Naive thymus-derived CD4-positive, alpha-beta T cell (primary cell): ENCODE measurements at regions not wholly inside any gene's neighbourhood (a gene's known extent, or its start where the extent isn't known, plus 50 kb on each side); places are given as distances from the start of the nearest gene placed in this dataset.
A peak's percentile ranks its signal among the peaks of the same experiment; 100 is the strongest.

Experiments used
- ATAC-seq: fragments of 150-1000 bp; cut with Tn5 transposase; 2 replicates; pipeline ENCODE4 v1.10.0; 2021; ENCODE audit warnings: mild to moderate bottlenecking, moderate library complexity
- CTCF ChIA-PET: fragments of 350-600 bp; sonication (Branson Sonifier 250); formaldehyde crosslinking; loops from one replicate; lab custom pipeline; 2021; ENCODE audit warnings: antibody characterized with exemption; lab: Charles Lee
- POLR2A ChIA-PET: fragments of 350-600 bp; sonication (Branson Sonifier 250); formaldehyde crosslinking; loops from one replicate; lab custom pipeline; 2021; ENCODE audit warnings: antibody characterized with exemption, inconsistent platforms; lab: Charles Lee
- DNase-seq, 9 donors: peaks; one replicate each; pipeline versions ENCODE4 v3.0.0 to v3.0.0-alpha.2; 2020 to 2022; ENCODE audit warnings: mixed read lengths in 1 of 9
- H3K27ac ChIP-seq: one replicate; pipeline ENCODE4 v1.7.0; 2013; ENCODE audit warnings: mild to moderate bottlenecking, low read depth, low read length, moderate library complexity
- H3K27me3 ChIP-seq, 2 donors: one replicate each; pipeline ENCODE4 v1.7.0; 2013; ENCODE audit warnings: low read length in 2 of 2, mild to moderate bottlenecking in 2 of 2, moderate library complexity in 2 of 2; ENCODE audit not compliant: control insufficient read depth in 2 of 2, insufficient read depth in 2 of 2
- H3K36me3 ChIP-seq, 3 experiments: 1 replicate in 2 of 3; 2 replicates in 1 of 3; pipeline ENCODE4 v1.7.0; 2013; ENCODE audit warnings: low read length in 3 of 3, mild to moderate bottlenecking in 3 of 3, moderate library complexity in 1 of 3; ENCODE audit not compliant: insufficient read depth in 3 of 3, control insufficient read depth in 2 of 3
- H3K4me1 ChIP-seq, 2 donors: one replicate each; pipeline ENCODE4 v1.7.0; 2013; ENCODE audit warnings: low read length in 2 of 2, mild to moderate bottlenecking in 2 of 2, moderate library complexity in 1 of 2; ENCODE audit not compliant: control insufficient read depth in 2 of 2, insufficient read depth in 2 of 2
- H3K4me3 ChIP-seq: 2 replicates; pipeline ENCODE4 v1.7.0; 2013; ENCODE audit warnings: mild to moderate bottlenecking, low read length
- H3K9me3 ChIP-seq, 3 experiments: 1 replicate in 2 of 3; 2 replicates in 1 of 3; pipeline ENCODE4 v1.7.0; 2013; ENCODE audit warnings: low read length in 3 of 3; ENCODE audit not compliant: control insufficient read depth in 2 of 3
- H3K27ac Mint-ChIP-seq, 9 donors: one replicate each; pipeline ENCODE4 v1.8.0; 2020 to 2022; ENCODE audit warnings: mixed read lengths in 9 of 9, mild to moderate bottlenecking in 8 of 9, moderate library complexity in 5 of 9, inconsistent platforms in 2 of 9
- H3K27me3 Mint-ChIP-seq, 5 donors: one replicate each; pipeline ENCODE4 v1.8.0; 2021 to 2022; ENCODE audit warnings: mixed read lengths in 5 of 5, mild to moderate bottlenecking in 1 of 5
- H3K36me3 Mint-ChIP-seq, 5 donors: one replicate each; pipeline ENCODE4 v1.8.0; 2020 to 2022; ENCODE audit warnings: mixed read lengths in 5 of 5, mild to moderate bottlenecking in 3 of 5, inconsistent platforms in 1 of 5
- H3K4me1 Mint-ChIP-seq, 7 donors: one replicate each; pipeline ENCODE4 v1.8.0; 2020 to 2022; ENCODE audit warnings: mixed read lengths in 7 of 7, mild to moderate bottlenecking in 3 of 7, inconsistent platforms in 1 of 7
- H3K4me3 Mint-ChIP-seq, 10 donors: one replicate each; pipeline ENCODE4 v1.8.0; 2020 to 2022; ENCODE audit warnings: mild to moderate bottlenecking in 10 of 10, mixed read lengths in 10 of 10, moderate library complexity in 6 of 10, inconsistent platforms in 2 of 10
- H3K9me3 Mint-ChIP-seq, 11 donors: one replicate each; pipeline ENCODE4 v1.8.0; 2020 to 2022; ENCODE audit warnings: mixed read lengths in 11 of 11, mild to moderate bottlenecking in 4 of 11, inconsistent platforms in 1 of 11, moderate library complexity in 1 of 11
- intact Hi-C, 2 donors: fragments of 100-400 bp; cut with micrococcal nuclease; formaldehyde crosslinking; loops; one replicate each; pipeline ENCODE4 v1.15.1; 2023

- ATAC-seq (no peak), DNase-seq (no peak)
- Histone ChIP-seq H3K36me3 (peaks cover 0 to 7% (median 3%) of the 10 kb centered on the region in 3 experiments), H3K4me1 (no peaks in the 10 kb centered on the region), H3K27me3 (no peaks in the 10 kb centered on the region), H3K27ac (no peak overlapping the region), H3K9me3 (no peaks in the 10 kb centered on the region), H3K4me3 (no peak overlapping the region)
- Mint-ChIP-seq H3K36me3 (peaks cover 16 to 39% (median 25%) of the 10 kb centered on the region in 5 donors), H3K27me3 (no peaks in the 10 kb centered on the region), H3K4me1 (peaks cover 0 to 10% (median 7%) of the 10 kb centered on the region in 7 donors), H3K9me3 (no peaks in the 10 kb centered on the region), H3K4me3 (no peak overlapping the region), H3K27ac (peak overlapping the region in 1 of 9 donors; percentile 9)
- ChIA-PET POLR2A (no interaction called here), CTCF (interaction anchor here (1.4 kb wide), 1 partner anchor 10 kb away, joined by 4 read pairs; no protein-coding TSS in a partner anchor)
- intact Hi-C loops, result no loop called here
Observed at GRCh38 chr6:144768551-144769075, 483.5 kb downstream of the UTRN start.

- ChIA-PET CTCF (interaction anchor here (1.4 kb wide), 1 partner anchor 9 kb away, joined by 4 read pairs; no protein-coding TSS in a partner anchor), POLR2A (no interaction called here)
- peaks cover 0 to 11% (median 7%) of the 10 kb centered on the region in 7 donors for H3K4me1 Mint-ChIP-seq
- Histone ChIP-seq H3K4me3 (no peak overlapping the region), H3K4me1 (no peaks in the 10 kb centered on the region), H3K9me3 (no peaks in the 10 kb centered on the region), H3K27ac (no peak overlapping the region), H3K27me3 (no peaks in the 10 kb centered on the region), H3K36me3 (peaks cover 0 to 10% (median 3%) of the 10 kb centered on the region in 3 experiments)
- no peaks in the 10 kb centered on the region for H3K9me3 Mint-ChIP-seq
- H3K27me3 Mint-ChIP-seq, result no peaks in the 10 kb centered on the region
- no peak overlapping the region for H3K4me3 Mint-ChIP-seq
- DNase-seq (no peak), ATAC-seq (no peak)
- H3K27ac Mint-ChIP-seq, result no peak overlapping the region
- intact Hi-C loops, result no loop called here
- H3K36me3 Mint-ChIP-seq, result peaks cover 21 to 39% (median 27%) of the 10 kb centered on the region in 5 donors
Observed at GRCh38 chr6:144769142-144769541, 484.0 kb downstream of the UTRN start.

DNA sequence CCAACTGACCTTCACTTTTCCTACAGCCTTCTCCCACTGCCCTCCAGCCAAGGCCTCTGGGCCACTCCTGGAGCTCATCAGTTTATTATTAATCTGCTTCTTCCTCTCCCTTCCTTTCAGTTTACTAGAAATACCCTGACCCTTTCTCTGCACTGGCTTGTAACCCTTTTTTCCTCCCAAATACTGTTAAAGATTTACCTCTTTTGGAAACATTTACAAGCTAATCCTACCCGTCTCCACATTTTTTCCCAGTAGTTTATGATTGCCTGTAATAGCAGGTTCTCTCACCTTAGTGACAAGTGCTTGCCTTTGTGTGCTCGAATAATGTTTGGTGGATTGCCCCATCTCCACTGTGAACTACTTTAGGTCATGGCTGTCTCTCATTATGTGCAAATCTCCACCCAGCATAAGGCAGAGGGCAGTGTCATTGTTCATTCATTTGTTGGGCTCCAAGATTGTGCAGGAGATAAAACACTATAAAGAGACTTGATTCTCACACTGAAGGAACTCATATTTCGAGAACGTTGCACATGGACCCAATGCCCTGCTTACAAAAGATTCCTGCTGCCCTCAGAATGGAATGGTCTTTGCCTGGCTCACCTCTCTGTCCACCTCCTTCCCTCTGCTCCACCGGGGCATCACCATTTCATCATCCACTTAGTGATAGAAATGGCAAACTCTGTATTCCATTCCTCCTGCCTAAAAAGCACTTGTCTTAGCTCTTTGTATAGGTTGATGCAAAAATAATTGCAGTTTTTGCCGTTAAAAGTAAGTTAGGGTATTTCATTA, 491.1 kb downstream of the UTRN start:
- intact Hi-C loops, result loop anchor here in 1 of 2 donors (5.0 kb wide), 1 partner anchor 194 kb away; no protein-coding TSS in a partner anchor
- Histone ChIP-seq H3K27ac (no peak overlapping the region), H3K4me3 (no peak overlapping the region), H3K9me3 (no peaks in the 10 kb centered on the region), H3K36me3 (peaks cover 3 to 38% (median 14%) of the 10 kb centered on the region in 3 experiments), H3K27me3 (no peaks in the 10 kb centered on the region), H3K4me1 (no peaks in the 10 kb centered on the region)
- no peaks in the 10 kb centered on the region for H3K9me3 Mint-ChIP-seq
- DNase-seq, result no peak
- ATAC-seq, result no peak
- H3K4me1 Mint-ChIP-seq, result peaks cover 0 to 13% (median 4%) of the 10 kb centered on the region in 7 donors
- POLR2A ChIA-PET, result no interaction called here
- CTCF ChIA-PET, result no interaction called here
- no peaks in the 10 kb centered on the region for H3K27me3 Mint-ChIP-seq
- H3K36me3 Mint-ChIP-seq, result peaks cover 38 to 59% (median 58%) of the 10 kb centered on the region in 5 donors
- no peak overlapping the region for H3K4me3 Mint-ChIP-seq
- H3K27ac Mint-ChIP-seq, result peak overlapping the region in 1 of 9 donors; percentile 53

DNA sequence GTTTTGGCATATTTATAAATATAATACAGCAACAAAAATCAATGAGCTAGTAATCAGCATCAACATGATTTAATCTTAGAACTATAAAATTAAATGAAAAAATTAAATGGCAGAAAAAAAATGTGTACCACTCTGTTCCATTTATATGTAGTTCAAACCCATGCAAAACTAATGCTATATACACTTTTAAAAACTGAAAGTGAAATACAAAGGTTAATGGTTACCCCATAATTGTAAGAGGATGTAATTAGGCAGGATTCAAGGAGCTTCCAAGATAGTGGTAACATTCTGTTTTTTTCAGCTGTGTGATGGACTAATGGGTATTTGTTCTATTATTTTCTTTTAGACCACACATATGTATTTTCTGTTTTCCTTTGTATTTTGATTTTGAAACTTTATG, 492.1 kb downstream of the UTRN start:
- Mint-ChIP-seq H3K9me3 (no peaks in the 10 kb centered on the region), H3K36me3 (peaks cover 40 to 67% (median 66%) of the 10 kb centered on the region in 5 donors), H3K27ac (no peak overlapping the region), H3K4me3 (no peak overlapping the region), H3K27me3 (no peaks in the 10 kb centered on the region), H3K4me1 (peaks cover 0 to 17% (median 4%) of the 10 kb centered on the region in 7 donors)
- Histone ChIP-seq H3K36me3 (peaks cover 3 to 38% (median 14%) of the 10 kb centered on the region in 3 experiments), H3K27ac (no peak overlapping the region), H3K9me3 (no peaks in the 10 kb centered on the region), H3K4me3 (no peak overlapping the region), H3K27me3 (no peaks in the 10 kb centered on the region), H3K4me1 (no peaks in the 10 kb centered on the region)
- POLR2A ChIA-PET, result no interaction called here
- intact Hi-C loops, result loop anchor here in 1 of 2 donors (5.0 kb wide), 1 partner anchor 195 kb away; no protein-coding TSS in a partner anchor
- CTCF ChIA-PET, result no interaction called here
- DNase-seq (no peak), ATAC-seq (no peak)

DNA sequence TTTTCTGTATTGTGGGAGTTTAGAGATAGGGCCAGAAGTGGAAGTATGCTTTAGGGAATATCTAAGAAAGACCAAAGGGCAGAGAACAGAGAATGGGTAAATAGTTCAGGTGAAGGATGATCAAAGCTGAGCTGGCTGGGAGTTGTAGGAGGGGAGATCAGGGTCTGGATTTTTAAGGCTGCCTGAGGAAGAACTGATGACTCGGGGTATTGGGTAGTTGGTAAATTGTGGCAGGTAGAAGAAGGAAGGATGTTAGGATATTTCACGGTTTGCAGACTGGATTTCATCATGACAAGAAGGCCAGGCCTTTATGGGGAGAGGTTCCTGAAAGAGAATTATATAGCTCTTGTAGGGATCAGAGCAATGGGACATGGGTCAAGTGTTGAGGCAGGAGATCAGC, 492.9 kb downstream of the UTRN start:
- H3K36me3 Mint-ChIP-seq, result peaks cover 41 to 68% (median 63%) of the 10 kb centered on the region in 5 donors
- H3K9me3 Mint-ChIP-seq, result no peaks in the 10 kb centered on the region
- H3K4me1 ChIP-seq, result no peaks in the 10 kb centered on the region
- ATAC-seq (no peak), DNase-seq (no peak)
- H3K9me3 ChIP-seq, result no peaks in the 10 kb centered on the region
- CTCF ChIA-PET, result interaction anchor here (0.8 kb wide), 1 partner anchor 9 kb away, joined by 4 read pairs; no protein-coding TSS in a partner anchor
- no peak overlapping the region for H3K4me3 Mint-ChIP-seq
- H3K36me3 ChIP-seq, result peaks cover 1 to 36% (median 14%) of the 10 kb centered on the region in 3 experiments
- POLR2A ChIA-PET, result no interaction called here
- no peaks in the 10 kb centered on the region for H3K27me3 ChIP-seq
- H3K4me3 ChIP-seq, result no peak overlapping the region
- intact Hi-C loops, result loop anchor here in 1 of 2 donors (5.0 kb wide), 1 partner anchor 196 kb away; no protein-coding TSS in a partner anchor
- H3K4me1 Mint-ChIP-seq, result peaks cover 0 to 17% (median 4%) of the 10 kb centered on the region in 7 donors
- no peaks in the 10 kb centered on the region for H3K27me3 Mint-ChIP-seq
- H3K27ac Mint-ChIP-seq, result peak overlapping the region in 6 of 9 donors; percentile 11 to 80 (median 24)
- no peak overlapping the region for H3K27ac ChIP-seq

DNA sequence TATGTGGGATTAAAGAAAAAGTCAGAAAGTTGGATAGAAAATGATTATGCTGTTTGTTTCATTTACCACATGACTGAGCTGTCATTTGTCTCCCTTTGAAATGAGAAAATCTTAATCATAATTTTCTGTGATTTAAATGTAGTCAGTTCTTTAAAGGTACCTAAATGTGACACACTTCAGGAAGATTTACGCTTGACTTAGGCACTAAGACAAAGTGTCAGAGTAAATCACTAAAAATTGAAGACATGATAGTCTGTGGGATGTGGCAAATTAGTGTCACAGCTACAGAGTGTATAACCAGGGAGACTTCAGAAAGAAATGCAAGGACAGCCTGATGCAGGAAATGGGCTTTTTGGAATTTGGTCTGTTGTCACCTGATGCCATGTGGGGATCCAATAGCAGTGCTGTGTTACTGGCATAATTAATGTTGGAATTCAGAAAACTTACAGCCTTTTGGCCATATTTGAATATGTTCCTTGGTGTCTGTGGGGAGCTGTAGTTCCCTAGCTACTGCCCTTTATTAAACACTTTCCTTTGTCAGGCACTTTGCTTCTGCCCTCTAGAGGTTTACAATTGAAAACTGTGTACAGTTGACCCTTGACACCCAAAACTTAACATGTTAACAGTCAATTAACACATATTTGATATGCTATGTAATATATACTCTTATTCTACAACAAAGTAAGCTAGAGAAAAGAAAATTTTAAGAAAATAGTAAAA, 493.8 kb downstream of the UTRN start:
- CTCF ChIA-PET, result interaction anchor here (0.8 kb wide), 1 partner anchor 10 kb away, joined by 4 read pairs; no protein-coding TSS in a partner anchor
- intact Hi-C loops, result loop anchor here in 1 of 2 donors (5.0 kb wide), 1 partner anchor 197 kb away; no protein-coding TSS in a partner anchor

More for the DNA sequence above, 493.8 kb downstream of the UTRN start:
- POLR2A ChIA-PET, result no interaction called here
- Histone ChIP-seq H3K4me3 (no peak overlapping the region), H3K9me3 (no peaks in the 10 kb centered on the region), H3K4me1 (no peaks in the 10 kb centered on the region), H3K27me3 (no peaks in the 10 kb centered on the region), H3K36me3 (peaks cover 0 to 29% (median 14%) of the 10 kb centered on the region in 3 experiments), H3K27ac (no peak overlapping the region)
- Mint-ChIP-seq H3K27me3 (no peaks in the 10 kb centered on the region), H3K9me3 (no peaks in the 10 kb centered on the region), H3K27ac (no peak overlapping the region), H3K4me3 (no peak overlapping the region), H3K36me3 (peaks cover 33 to 64% (median 54%) of the 10 kb centered on the region in 5 donors), H3K4me1 (peaks cover 0 to 17% (median 4%) of the 10 kb centered on the region in 7 donors)
- DNase-seq, result no peak
- ATAC-seq, result no peak
